Hepatocyte (in vitro differentiated cells): ENCODE measurements at regions not wholly inside any gene's neighbourhood (a gene's known extent, or its start where the extent isn't known, plus 50 kb on each side); places are given as distances from the start of the nearest gene placed in this dataset.

ENCODE experiments used
- CTCF ChIP-seq: fragments of 200-600 bp; sonication (generic); IDR thresholded peaks from 2 replicates; pipeline ENCODE4 v1.5.1; 2016; ENCODE audit warnings: antibody characterized with exemption, mild to moderate bottlenecking; ENCODE audit not compliant: poor library complexity
- EZH2phosphoT487 ChIP-seq: fragments of 200-600 bp; sonication (generic); IDR thresholded peaks from one replicate; pipeline ENCODE4 v1.6.1; 2018; ENCODE audit warnings: antibody characterized with exemption, mild to moderate bottlenecking, low read depth, moderate library complexity; ENCODE audit not compliant: unreplicated experiment, severe bottlenecking

- TF ChIP-seq CTCF (no peak), EZH2phosphoT487 (no peak)
These were observed 79.3 kb upstream of the C1orf87 start for GRCh38 chr1:60152891-60153290.
